A549 (cell line): ENCODE measurements at regions not wholly inside any gene's neighbourhood (a gene's known extent, or its start where the extent isn't known, plus 50 kb on each side); places are given as distances from the start of the nearest gene placed in this dataset.

Experiments used
- CHD4 ChIP-seq: fragments of 200-600 bp; sonication (generic); IDR thresholded peaks from 2 replicates; pipeline ENCODE4 v1.6.1; 2016; ENCODE audit warnings: antibody characterized with exemption, mild to moderate bottlenecking, borderline replicate concordance
- CTCF ChIP-seq: fragments of >200 bp; sonication (Bioruptor Twin); formaldehyde crosslinking; IDR thresholded peaks from 3 replicates; pipeline ENCODE4 v1.5.1; 2016
- EP300 ChIP-seq, 2 experiments: fragments of >200 bp; sonication (Bioruptor Twin); formaldehyde crosslinking; IDR thresholded peaks; 2 replicates in 1 of 2; 3 replicates in 1 of 2; pipeline ENCODE4 v1.6.1; 2016 to 2017
- ESRRA ChIP-seq: fragments of 150-350 bp; IDR thresholded peaks from 2 replicates; pipeline ENCODE4 v1.6.1; 2014; ENCODE audit warnings: mild to moderate bottlenecking, low read length, borderline replicate concordance
- HMGXB4 ChIP-seq: fragments of 250-450 bp; sonication (Bioruptor Pico); IDR thresholded peaks from 2 replicates; pipeline ENCODE4 v1.5.0; 2021; ENCODE audit warnings: mild to moderate bottlenecking, moderate library complexity, borderline replicate concordance
- MAX ChIP-seq: IDR thresholded peaks from 2 replicates; pipeline ENCODE4 v1.6.1; 2012
- MAZ ChIP-seq: fragments of 150-350 bp; IDR thresholded peaks from 2 replicates; pipeline ENCODE4 v1.6.1; 2014; ENCODE audit warnings: antibody characterized with exemption, low read depth, low read length, borderline replicate concordance
- POLR2A ChIP-seq: IDR thresholded peaks from 2 replicates; pipeline ENCODE4 v1.6.1; 2012; ENCODE audit warnings: mild to moderate bottlenecking, low read length
- USF2 ChIP-seq: fragments of 450-650 bp; IDR thresholded peaks from 2 replicates; pipeline ENCODE4 v1.6.1; 2014; ENCODE audit warnings: antibody characterized with exemption
- ZFP36 ChIP-seq: fragments of 450-650 bp; IDR thresholded peaks from 2 replicates; pipeline ENCODE4 v1.6.1; 2014; ENCODE audit warnings: borderline replicate concordance; ENCODE audit not compliant: partially characterized antibody

- TF ChIP-seq CTCF = no peak
- no peak for TF ChIP-seq POLR2A
- no peak for TF ChIP-seq MAX
- no peak for TF ChIP-seq MAZ
- no peak for TF ChIP-seq EP300 (IDR thresholded peaks at IDR 0.05)
- no peak for TF ChIP-seq CHD4
- no peak for TF ChIP-seq ZFP36
- no peak for TF ChIP-seq USF2
- TF ChIP-seq HMGXB4 = no peak
- no peak for TF ChIP-seq ESRRA
These were observed 154.0 kb upstream of the MANEA start for GRCh38 chr6:95423331-95423730.
